Middle frontal gyrus (tissue), 1 donor: ENCODE measurements at regions not wholly inside any gene's neighbourhood (a gene's known extent, or its start where the extent isn't known, plus 50 kb on each side); places are given as distances from the start of the nearest gene placed in this dataset.
"Not testable (repeated sequence)": the region's sequence is repeated elsewhere in the genome, so short reads cannot be mapped to it uniquely, and the experiment has no call there.

Experiments used
- DNase-seq: peaks from one replicate; pipeline ENCODE4 v3.0.0-alpha.2; 2015; ENCODE audit warnings: low spot score; ENCODE audit errors: extremely low spot score

- DNase-seq: no peak
Observed at GRCh38 chr12:75807494-75807893, 224.1 kb downstream of the PHLDA1 start.

- DNase-seq: no peak
Observed at GRCh38 chr12:75805905-75806304, 225.7 kb downstream of the PHLDA1 start.

- no peak for DNase-seq
Observed at GRCh38 chr12:75805320-75805719, 226.3 kb downstream of the PHLDA1 start.

- DNase-seq: no peak
Observed at GRCh38 chr12:75798136-75798926, 233.2 kb downstream of the PHLDA1 start.

GRCh38 chr12:75795125-75795524 is 236.5 kb downstream of the PHLDA1 start:
- no peak for DNase-seq

GRCh38 chr12:75792687-75793086 is 238.9 kb downstream of the PHLDA1 start:
- no peak for DNase-seq

GRCh38 chr12:75790219-75790618 is 241.4 kb downstream of the PHLDA1 start:
- DNase-seq: no peak

GRCh38 chr12:75787146-75787545 is 244.4 kb downstream of the PHLDA1 start:
- DNase-seq: not testable (repeated sequence)

- no peak for DNase-seq
Observed at GRCh38 chr12:75786070-75786469, 245.5 kb downstream of the PHLDA1 start.

- DNase-seq: no peak
Observed at GRCh38 chr12:75784591-75784990, 247.0 kb downstream of the PHLDA1 start.

- no peak for DNase-seq
Observed at GRCh38 chr12:75783093-75783877, 248.3 kb downstream of the PHLDA1 start.

- DNase-seq: no peak
Observed at GRCh38 chr12:75782069-75782581, 249.5 kb downstream of the PHLDA1 start.

GRCh38 chr12:75781532-75782046 is 250.0 kb downstream of the PHLDA1 start:
- no peak for DNase-seq

GRCh38 chr12:75779891-75780496 is 251.6 kb downstream of the PHLDA1 start:
- DNase-seq: no peak

- DNase-seq: no peak
Observed at GRCh38 chr12:75774261-75775052, 257.1 kb downstream of the PHLDA1 start.

- DNase-seq: no peak
Observed at GRCh38 chr12:75773377-75773776, 258.2 kb downstream of the PHLDA1 start.

GRCh38 chr12:75771023-75771422 is 259.6 kb upstream of the KRR1 start:
- DNase-seq: no peak

- DNase-seq: no peak
Observed at GRCh38 chr12:75767957-75768356, 256.5 kb upstream of the KRR1 start.

GRCh38 chr12:75766263-75767160 is 255.1 kb upstream of the KRR1 start:
- no peak for DNase-seq
